OCI-LY7 (cell line): ENCODE measurements at regions not wholly inside any gene's neighbourhood (a gene's known extent, or its start where the extent isn't known, plus 50 kb on each side); places are given as distances from the start of the nearest gene placed in this dataset.

Experiments used
- BruUV-seq: library from RNA; stranded (reverse); fragments of 400-500 nt; replicated peaks from 2 replicates; lab custom pipeline; 2021; lab: Mats Ljungman, UMichigan
- CTCF ChIA-PET: fragments of 300-600 bp; sonication (Branson Sonifier 250); formaldehyde crosslinking; loops from one replicate; lab custom pipeline; 2022; ENCODE audit warnings: antibody characterized with exemption; ENCODE audit not compliant: unreplicated experiment; lab: Charles Lee
- POLR2A ChIA-PET: fragments of 300-600 bp; sonication (Branson Sonifier 250); formaldehyde crosslinking; loops from one replicate; lab custom pipeline; 2022; ENCODE audit warnings: antibody characterized with exemption; lab: Charles Lee
- DNase-seq: peaks from one replicate; pipeline ENCODE4 v3.0.0-alpha.2; 2015; ENCODE audit warnings: low spot score
- H2AFZ ChIP-seq: fragments of 200-600 bp; sonication (generic), shearing (Covaris generic); 2 replicates; pipeline ENCODE4 v1.6.1; 2014; ENCODE audit warnings: mild to moderate bottlenecking, antibody characterized with exemption, low read length, moderate library complexity
- H3K27ac ChIP-seq: fragments of 200-600 bp; sonication (generic); 2 replicates; pipeline ENCODE4 v1.5.1; 2014; ENCODE audit warnings: mixed run types, low read depth, mild to moderate bottlenecking, moderate library complexity, low read length, inconsistent platforms; ENCODE audit not compliant: poor library complexity, severe bottlenecking
- H3K36me3 ChIP-seq: fragments of 200-600 bp; sonication (generic); 2 replicates; pipeline ENCODE4 v1.6.1; 2014; ENCODE audit warnings: mild to moderate bottlenecking, antibody characterized with exemption, low read length, moderate library complexity, mixed read lengths; ENCODE audit not compliant: insufficient read depth
- H3K4me1 ChIP-seq: fragments of 200-600 bp; sonication (generic); 2 replicates; pipeline ENCODE4 v1.5.1; 2014; ENCODE audit warnings: mild to moderate bottlenecking, low read length; ENCODE audit not compliant: insufficient read depth, poor library complexity, severe bottlenecking
- H3K4me2 ChIP-seq: fragments of 200-600 bp; sonication (generic); 2 replicates; pipeline ENCODE4 v1.6.1; 2014; ENCODE audit warnings: mild to moderate bottlenecking, low read length
- H3K4me3 ChIP-seq: fragments of 200-600 bp; sonication (generic); 2 replicates; pipeline ENCODE4 v1.5.1; 2014; ENCODE audit warnings: mild to moderate bottlenecking, low read depth, low read length; ENCODE audit not compliant: poor library complexity, severe bottlenecking
- H3K79me2 ChIP-seq: fragments of 200-600 bp; sonication (generic); 2 replicates; pipeline ENCODE4 v1.6.1; 2016; ENCODE audit warnings: low read depth, mild to moderate bottlenecking, low read length, moderate library complexity, mixed read lengths; ENCODE audit not compliant: insufficient read depth
- H3K9me2 ChIP-seq: fragments of 200-600 bp; sonication (generic); 2 replicates; pipeline ENCODE4 v1.6.1; 2016; ENCODE audit warnings: mild to moderate bottlenecking, low read length, mixed read lengths; ENCODE audit not compliant: insufficient read depth
- H3K9me3 ChIP-seq: fragments of 200-600 bp; sonication (generic); 2 replicates; pipeline ENCODE4 v1.6.1; 2014; ENCODE audit warnings: mild to moderate bottlenecking, mixed run types, low read length, mixed read lengths
- H4K20me1 ChIP-seq: fragments of 200-600 bp; sonication (generic); 2 replicates; pipeline ENCODE4 v1.6.1; 2014; ENCODE audit warnings: mild to moderate bottlenecking, antibody characterized with exemption, low read length, moderate library complexity, mixed read lengths; ENCODE audit not compliant: insufficient read depth
- CTCF ChIP-seq: fragments of 200-600 bp; sonication (generic); conservative IDR thresholded peaks from 2 replicates; pipeline ENCODE4 v1.5.1; 2014; ENCODE audit warnings: mild to moderate bottlenecking, antibody characterized with exemption, low read length, moderate library complexity, mixed read lengths
- EZH2phosphoT487 ChIP-seq: fragments of 200-600 bp; sonication (generic); IDR thresholded peaks from 2 replicates; pipeline ENCODE4 v1.6.1; 2018; ENCODE audit warnings: low read depth, borderline replicate concordance, mild to moderate bottlenecking, mixed run types, antibody characterized with exemption, low read length, moderate library complexity, mixed read lengths
- intact Hi-C: fragments of 100-400 bp; cut with micrococcal nuclease; formaldehyde crosslinking; loops from one replicate; pipeline ENCODE4 v1.10.0; 2022; ENCODE audit not compliant: unreplicated experiment

GRCh38 chr4:144579411-144580030, 66.4 kb upstream of the HHIP start:
- Histone ChIP-seq H3K27ac (no peak overlapping the region), H3K9me2 (no peaks in the 10 kb centered on the region), H3K4me1 (no peaks in the 10 kb centered on the region), H3K4me3 (no peak overlapping the region), H3K36me3 (no peaks in the 10 kb centered on the region), H2AFZ (no peak overlapping the region), H4K20me1 (no peaks in the 10 kb centered on the region), H3K79me2 (no peaks in the 10 kb centered on the region), H3K9me3 (no peaks in the 10 kb centered on the region), H3K4me2 (no peak overlapping the region)
- TF ChIP-seq EZH2phosphoT487 (no peak), CTCF (no peak)
- DNase-seq = no peak
- ChIA-PET POLR2A (interaction anchor here (0.7 kb wide), 1 partner anchor 267 kb away, joined by 3 read pairs; no protein-coding TSS in a partner anchor), CTCF (no interaction called here)
- intact Hi-C loops = loop anchor here (10.0 kb wide), 1 partner anchor 405 kb away; no protein-coding TSS in a partner anchor
- BruUV-seq = no TSS peak

- Histone ChIP-seq H3K9me2 (no peaks in the 10 kb centered on the region), H3K4me1 (no peaks in the 10 kb centered on the region), H3K36me3 (no peaks in the 10 kb centered on the region), H3K4me2 (no peak overlapping the region), H4K20me1 (no peaks in the 10 kb centered on the region), H3K9me3 (no peaks in the 10 kb centered on the region), H2AFZ (no peak overlapping the region), H3K27ac (no peak overlapping the region), H3K79me2 (no peaks in the 10 kb centered on the region), H3K4me3 (no peak overlapping the region)
- BruUV-seq = no TSS peak
- TF ChIP-seq EZH2phosphoT487 (no peak), CTCF (no peak)
- ChIA-PET POLR2A (no interaction called here), CTCF (no interaction called here)
- intact Hi-C loops = no loop called here
- no peak for DNase-seq
These were observed 65.5 kb upstream of the HHIP start for GRCh38 chr4:144580430-144580829.

- intact Hi-C loops = no loop called here
- H3K36me3 ChIP-seq = no peaks in the 10 kb centered on the region
- no peaks in the 10 kb centered on the region for H3K4me1 ChIP-seq
- ChIA-PET POLR2A (interaction anchor here (0.8 kb wide), 1 partner anchor 9 kb away, joined by 4 read pairs; no protein-coding TSS in a partner anchor), CTCF (no interaction called here)
- H3K4me2 ChIP-seq = no peak overlapping the region
- H3K79me2 ChIP-seq = no peaks in the 10 kb centered on the region
- no peak for TF ChIP-seq EZH2phosphoT487
- TF ChIP-seq CTCF = no peak
- no peaks in the 10 kb centered on the region for H3K9me3 ChIP-seq
- no peak overlapping the region for H3K4me3 ChIP-seq
- H4K20me1 ChIP-seq = no peaks in the 10 kb centered on the region
- no peak overlapping the region for H2AFZ ChIP-seq
- DNase-seq = no peak
- BruUV-seq = no TSS peak
- no peaks in the 10 kb centered on the region for H3K9me2 ChIP-seq
- no peak overlapping the region for H3K27ac ChIP-seq
These were observed 63.7 kb upstream of the HHIP start for GRCh38 chr4:144582105-144582850.
